ENCODE measurements at regions not wholly inside any gene's neighbourhood (a gene's known extent, or its start where the extent isn't known, plus 50 kb on each side); places are given as distances from the start of the nearest gene placed in this dataset.

DNA sequence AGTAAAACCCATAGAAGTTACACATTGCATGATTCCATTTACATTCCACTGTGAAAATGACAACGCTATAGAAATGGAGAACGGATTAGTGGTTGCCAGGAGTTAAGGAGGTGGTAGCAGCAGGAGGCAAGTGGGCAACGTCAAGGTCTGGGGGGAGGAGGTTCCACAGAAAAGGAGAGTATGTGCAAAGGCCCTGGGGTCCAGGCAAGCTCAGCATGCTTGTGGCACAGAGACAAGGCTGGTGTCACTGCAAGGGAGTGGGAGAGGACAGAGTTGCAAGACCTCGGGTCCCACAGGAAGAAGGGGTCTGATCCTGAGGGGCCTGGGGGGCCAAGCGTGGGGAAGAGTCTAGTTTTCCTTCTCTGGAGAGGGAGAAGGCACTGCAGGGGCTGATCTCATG is 240.8 kb downstream of the MN1 start:
- Histone ChIP-seq H3K79me2 (ENCODE audit: control insufficient read depth, insufficient read depth, low read length) (no peaks in the 10 kb centered on the region), H2BK120ac (ENCODE audit: low read depth, low read length) (no peak overlapping the region)
- no peak for DNase-seq

DNA sequence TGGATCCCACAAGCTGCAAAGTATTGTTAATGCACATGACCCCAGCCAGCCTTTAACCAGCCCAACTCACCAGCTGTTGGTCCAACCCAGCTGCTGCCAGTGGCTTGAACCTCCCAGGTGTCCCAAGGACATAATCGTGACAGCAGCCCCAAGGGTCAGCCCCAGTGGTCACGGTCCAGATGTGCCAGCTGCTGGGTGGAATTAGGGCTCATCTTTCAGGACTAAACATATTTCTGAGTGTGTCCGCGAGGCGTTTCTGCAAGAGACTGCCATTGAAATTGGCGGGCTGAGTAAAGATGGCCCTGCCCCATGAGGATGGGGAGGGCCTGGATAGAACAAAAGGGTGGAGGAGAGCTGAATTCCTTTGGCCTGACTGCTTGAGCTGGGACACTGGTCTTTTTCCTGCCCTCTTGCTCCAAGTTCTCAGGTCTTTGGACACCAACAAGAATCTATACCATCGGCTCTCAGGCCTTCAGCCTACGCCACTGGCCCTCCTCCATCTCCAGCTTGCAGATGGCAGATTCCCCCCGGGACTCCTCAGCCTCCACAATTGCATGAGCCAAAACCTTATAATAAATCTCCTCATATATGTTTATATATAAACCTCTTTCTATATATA is 240.2 kb downstream of the MN1 start:
- H2BK5ac ChIP-seq (ENCODE audit: low read length): no peak overlapping the region
- H4K5ac ChIP-seq (ENCODE audit: low read length): no peak overlapping the region
- no peak overlapping the region for H3K4me2 ChIP-seq (ENCODE audit: low read length)
- no peak overlapping the region for H3K23ac ChIP-seq (ENCODE audit: low read length)
- no peak overlapping the region for H3K27ac ChIP-seq (ENCODE audit: low read depth, low read length)
- no peak overlapping the region for H3K18ac ChIP-seq (ENCODE audit: low read length)
- no peak overlapping the region for H3K56ac ChIP-seq (ENCODE audit: low read length)
- H3K4ac ChIP-seq (ENCODE audit: low read depth, low read length): no peak overlapping the region
- H3K79me1 ChIP-seq (ENCODE audit: low read length): no peaks in the 10 kb centered on the region
- H3K27me3 ChIP-seq (ENCODE audit: insufficient read depth, low read length, poor library complexity): no peaks in the 10 kb centered on the region
- H3K9ac ChIP-seq (ENCODE audit: low read length): no peak overlapping the region
- no peaks in the 10 kb centered on the region for H3K36me3 ChIP-seq (ENCODE audit: control insufficient read depth, insufficient read depth, low read length)
- WGBS (ENCODE audit: extremely low coverage, insufficient coverage, low lambda C conversion rate): no CpG with 5 or more reads among the region's 9 CpGs
- H3K4me1 ChIP-seq (ENCODE audit: control insufficient read depth, low read depth, low read length): no peaks in the 10 kb centered on the region
- DNase-seq: peak; percentile 12
- no peak overlapping the region for H2BK15ac ChIP-seq (replicated peaks; ENCODE audit: low read depth)
- H2BK120ac ChIP-seq (ENCODE audit: low read depth, low read length): no peak overlapping the region
- no peak overlapping the region for H2AK5ac ChIP-seq (ENCODE audit: low read length)
- H3K79me2 ChIP-seq (ENCODE audit: control insufficient read depth, insufficient read depth, low read length): no peaks in the 10 kb centered on the region
- no peak overlapping the region for H3K4me3 ChIP-seq (ENCODE audit: low read length)
- H4K8ac ChIP-seq (ENCODE audit: low read depth, low read length): no peak overlapping the region

More for the DNA sequence above, 240.8 kb downstream of the MN1 start:
- Histone ChIP-seq H3K27ac (ENCODE audit: low read depth, low read length) (no peak overlapping the region), H3K4me3 (ENCODE audit: low read length) (no peak overlapping the region), H3K4ac (ENCODE audit: low read depth, low read length) (no peak overlapping the region), H3K18ac (ENCODE audit: low read length) (no peak overlapping the region), H3K27me3 (ENCODE audit: insufficient read depth, low read length, poor library complexity) (no peaks in the 10 kb centered on the region), H3K36me3 (ENCODE audit: control insufficient read depth, insufficient read depth, low read length) (no peaks in the 10 kb centered on the region), H2AK5ac (ENCODE audit: low read length) (no peak overlapping the region), H3K79me1 (ENCODE audit: low read length) (no peaks in the 10 kb centered on the region), H3K23ac (ENCODE audit: low read length) (no peak overlapping the region), H3K4me1 (ENCODE audit: control insufficient read depth, low read depth, low read length) (no peaks in the 10 kb centered on the region), H2BK5ac (ENCODE audit: low read length) (no peak overlapping the region), H4K8ac (ENCODE audit: low read depth, low read length) (no peak overlapping the region), H3K4me2 (ENCODE audit: low read length) (no peak overlapping the region), H3K56ac (ENCODE audit: low read length) (no peak overlapping the region), H3K9ac (ENCODE audit: low read length) (no peak overlapping the region), H2BK15ac (replicated peaks; ENCODE audit: low read depth) (no peak overlapping the region), H4K5ac (ENCODE audit: low read length) (no peak overlapping the region)
- no CpG with 5 or more reads among the region's 5 CpGs for WGBS (ENCODE audit: extremely low coverage, insufficient coverage, low lambda C conversion rate)

DNA sequence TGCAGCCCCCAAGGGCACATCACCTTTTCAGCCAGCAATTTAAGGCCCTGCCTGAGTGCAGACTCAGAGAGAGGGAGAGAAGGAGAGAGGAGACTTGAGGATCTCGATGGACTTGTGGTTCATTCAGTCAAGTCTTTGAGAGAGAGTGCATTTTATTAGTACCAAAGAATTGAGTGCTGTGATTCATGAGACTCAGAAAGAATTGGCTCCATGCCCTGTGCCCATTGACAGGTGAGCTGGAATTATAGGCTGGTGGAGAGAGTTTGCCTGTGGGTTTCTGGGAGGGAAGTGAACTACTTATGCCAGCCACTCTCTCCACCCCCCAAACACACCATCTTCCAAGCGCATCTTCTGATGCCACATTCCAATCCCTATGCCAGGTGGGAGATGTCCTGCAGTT is 236.8 kb downstream of the MN1 start:
- Histone ChIP-seq H3K36me3 (ENCODE audit: control insufficient read depth, insufficient read depth, low read length) (no peaks in the 10 kb centered on the region), H3K27me3 (ENCODE audit: insufficient read depth, low read length, poor library complexity) (no peaks in the 10 kb centered on the region), H3K4me2 (ENCODE audit: low read length) (no peak overlapping the region), H3K27ac (ENCODE audit: low read depth, low read length) (no peak overlapping the region), H3K4me3 (ENCODE audit: low read length) (no peak overlapping the region), H2AK5ac (ENCODE audit: low read length) (no peak overlapping the region), H3K23ac (ENCODE audit: low read length) (no peak overlapping the region), H3K79me2 (ENCODE audit: control insufficient read depth, insufficient read depth, low read length) (no peaks in the 10 kb centered on the region), H3K9ac (ENCODE audit: low read length) (no peak overlapping the region), H4K5ac (ENCODE audit: low read length) (no peak overlapping the region), H2BK15ac (replicated peaks; ENCODE audit: low read depth) (no peak overlapping the region), H3K4ac (ENCODE audit: low read depth, low read length) (no peak overlapping the region), H3K18ac (ENCODE audit: low read length) (no peak overlapping the region), H2BK120ac (ENCODE audit: low read depth, low read length) (no peak overlapping the region), H3K79me1 (ENCODE audit: low read length) (no peaks in the 10 kb centered on the region), H3K56ac (ENCODE audit: low read length) (no peak overlapping the region), H4K8ac (ENCODE audit: low read depth, low read length) (no peak overlapping the region), H2BK5ac (ENCODE audit: low read length) (no peak overlapping the region), H3K4me1 (ENCODE audit: control insufficient read depth, low read depth, low read length) (no peaks in the 10 kb centered on the region)
- no CpG with 5 or more reads among the region's 2 CpGs for WGBS (ENCODE audit: extremely low coverage, insufficient coverage, low lambda C conversion rate)
- DNase-seq: no peak

DNA sequence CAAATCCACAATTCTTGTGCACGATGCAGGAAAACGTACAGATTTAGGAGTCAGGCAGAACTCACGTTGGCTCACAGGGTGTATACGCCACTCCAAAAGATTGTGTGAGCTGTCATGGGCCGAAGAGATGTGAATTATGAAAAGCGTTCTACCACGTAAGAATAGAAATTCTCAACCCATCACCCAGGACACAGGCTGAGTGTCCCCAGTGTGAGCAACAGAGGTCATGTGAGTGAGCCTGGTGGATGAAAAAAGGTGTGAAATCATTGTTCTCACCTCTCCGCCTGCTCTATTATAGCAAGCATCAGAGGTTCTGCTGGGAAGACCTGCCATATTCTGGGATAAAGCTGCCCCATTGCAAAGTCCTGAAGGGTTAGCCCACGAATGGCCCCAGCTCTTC is 235.0 kb downstream of the MN1 start:
- DNase-seq: no peak
- H2BK120ac ChIP-seq (ENCODE audit: low read depth, low read length): no peak overlapping the region
- H3K56ac ChIP-seq (ENCODE audit: low read length): no peak overlapping the region
- H3K4me2 ChIP-seq (ENCODE audit: low read length): no peak overlapping the region
- H4K5ac ChIP-seq (ENCODE audit: low read length): no peak overlapping the region
- WGBS (ENCODE audit: extremely low coverage, insufficient coverage, low lambda C conversion rate): no CpG with 5 or more reads among the region's 9 CpGs
- H3K27ac ChIP-seq (ENCODE audit: low read depth, low read length): no peak overlapping the region
- H4K8ac ChIP-seq (ENCODE audit: low read depth, low read length): no peak overlapping the region
- H3K79me1 ChIP-seq (ENCODE audit: low read length): no peaks in the 10 kb centered on the region
- no peaks in the 10 kb centered on the region for H3K79me2 ChIP-seq (ENCODE audit: control insufficient read depth, insufficient read depth, low read length)
- no peak overlapping the region for H3K9ac ChIP-seq (ENCODE audit: low read length)
- H3K18ac ChIP-seq (ENCODE audit: low read length): no peak overlapping the region
- H3K27me3 ChIP-seq (ENCODE audit: insufficient read depth, low read length, poor library complexity): no peaks in the 10 kb centered on the region
- H3K4me3 ChIP-seq (ENCODE audit: low read length): no peak overlapping the region
- H2BK15ac ChIP-seq (replicated peaks; ENCODE audit: low read depth): no peak overlapping the region
- no peak overlapping the region for H3K23ac ChIP-seq (ENCODE audit: low read length)
- H2BK5ac ChIP-seq (ENCODE audit: low read length): no peak overlapping the region
- no peaks in the 10 kb centered on the region for H3K4me1 ChIP-seq (ENCODE audit: control insufficient read depth, low read depth, low read length)
- no peak overlapping the region for H3K4ac ChIP-seq (ENCODE audit: low read depth, low read length)
- no peaks in the 10 kb centered on the region for H3K36me3 ChIP-seq (ENCODE audit: control insufficient read depth, insufficient read depth, low read length)
- H2AK5ac ChIP-seq (ENCODE audit: low read length): no peak overlapping the region

DNA sequence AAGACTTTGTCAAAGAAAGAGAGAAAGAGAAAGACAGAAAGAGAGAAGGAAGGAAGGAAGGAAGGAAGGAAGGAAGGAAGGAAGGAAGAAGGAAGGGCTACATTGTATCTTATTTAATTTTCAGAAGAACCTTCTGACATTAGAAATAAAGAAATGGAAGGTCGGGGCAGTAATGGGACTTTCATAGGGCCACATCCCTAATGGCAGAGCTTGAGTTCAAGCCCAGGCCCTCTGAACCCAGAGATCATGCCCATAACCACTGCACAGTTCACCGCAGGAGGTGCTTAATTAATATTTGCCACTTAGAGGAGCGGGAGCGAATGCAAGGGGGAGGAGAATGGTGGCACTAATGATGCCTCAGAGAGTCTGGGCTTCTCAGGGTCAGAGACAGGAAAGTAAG is 233.3 kb downstream of the MN1 start:
- H3K4me3 ChIP-seq (ENCODE audit: low read length): no peak overlapping the region
- no peak overlapping the region for H3K4ac ChIP-seq (ENCODE audit: low read depth, low read length)
- WGBS (ENCODE audit: extremely low coverage, insufficient coverage, low lambda C conversion rate): no CpG with 5 or more reads among the region's 4 CpGs

More for the DNA sequence above, 233.3 kb downstream of the MN1 start:
- Histone ChIP-seq H4K8ac (ENCODE audit: low read depth, low read length) (no peak overlapping the region), H3K4me1 (ENCODE audit: control insufficient read depth, low read depth, low read length) (no peaks in the 10 kb centered on the region), H2BK120ac (ENCODE audit: low read depth, low read length) (no peak overlapping the region), H3K56ac (ENCODE audit: low read length) (no peak overlapping the region), H4K5ac (ENCODE audit: low read length) (no peak overlapping the region), H2BK15ac (replicated peaks; ENCODE audit: low read depth) (no peak overlapping the region), H3K79me2 (ENCODE audit: control insufficient read depth, insufficient read depth, low read length) (no peaks in the 10 kb centered on the region), H2AK5ac (ENCODE audit: low read length) (no peak overlapping the region), H3K9ac (ENCODE audit: low read length) (no peak overlapping the region), H3K79me1 (ENCODE audit: low read length) (no peaks in the 10 kb centered on the region), H3K27me3 (ENCODE audit: insufficient read depth, low read length, poor library complexity) (no peaks in the 10 kb centered on the region), H3K23ac (ENCODE audit: low read length) (no peak overlapping the region), H3K27ac (ENCODE audit: low read depth, low read length) (no peak overlapping the region), H3K36me3 (ENCODE audit: control insufficient read depth, insufficient read depth, low read length) (no peaks in the 10 kb centered on the region), H2BK5ac (ENCODE audit: low read length) (no peak overlapping the region), H3K18ac (ENCODE audit: low read length) (no peak overlapping the region), H3K4me2 (ENCODE audit: low read length) (no peak overlapping the region)
- no peak for DNase-seq

Data from mesendoderm (in vitro differentiated cells).